GM19239 (cell line): ENCODE measurements at regions not wholly inside any gene's neighbourhood (a gene's known extent, or its start where the extent isn't known, plus 50 kb on each side); places are given as distances from the start of the nearest gene placed in this dataset.
"Not testable (repeated sequence)": the region's sequence is repeated elsewhere in the genome, so short reads cannot be mapped to it uniquely, and the experiment has no call there.

ENCODE experiments used
- DNase-seq: peaks from one replicate; pipeline ENCODE4 v3.0.0; 2011; ENCODE audit warnings: low spot score; ENCODE audit not compliant: insufficient read length
- FAIRE-seq: peaks from 2 replicates; lab custom pipeline; 2011; peaks lifted over from hg19 to GRCh38; lab: Jason Lieb, UNC

- DNase-seq (no peak), FAIRE-seq (no peak)
Measured at GRCh38 chr5:105670596-105670995, 2000.1 kb downstream of the EFNA5 start.

GRCh38 chr5:105663671-105664070 is 2007.1 kb downstream of the EFNA5 start:
- FAIRE-seq (no peak), DNase-seq (no peak)

- FAIRE-seq (no peak), DNase-seq (no peak)
Measured at GRCh38 chr5:105659396-105659795, 2011.3 kb downstream of the EFNA5 start.

- no peak for DNase-seq
- no peak for FAIRE-seq
Measured at GRCh38 chr5:105640328-105640727, 2030.4 kb downstream of the EFNA5 start.

- DNase-seq, result no peak
- FAIRE-seq, result no peak
Measured at GRCh38 chr5:105639511-105639910, 2031.2 kb downstream of the EFNA5 start.

GRCh38 chr5:105639068-105639467 is 2031.7 kb downstream of the EFNA5 start:
- FAIRE-seq (no peak), DNase-seq (no peak)

- DNase-seq, result no peak
- no peak for FAIRE-seq
Measured at GRCh38 chr5:105638437-105638836, 2032.3 kb downstream of the EFNA5 start.

- FAIRE-seq, result no peak
- no peak for DNase-seq
Measured at GRCh38 chr5:105632043-105632442, 2038.7 kb downstream of the EFNA5 start.

- FAIRE-seq, result no peak
- no peak for DNase-seq
Measured at GRCh38 chr5:105630803-105631202, 2039.9 kb downstream of the EFNA5 start.

GRCh38 chr5:105619725-105620124 is 2051.0 kb downstream of the EFNA5 start:
- DNase-seq (no peak), FAIRE-seq (no peak)

- DNase-seq (no peak), FAIRE-seq (no peak)
Measured at GRCh38 chr5:105617436-105618215, 2053.1 kb downstream of the EFNA5 start.

- DNase-seq (no peak), FAIRE-seq (no peak)
Measured at GRCh38 chr5:105616599-105616998, 2054.0 kb upstream of the NUDT12 start.

GRCh38 chr5:105602406-105602805 is 2039.8 kb upstream of the NUDT12 start:
- peak; percentile 56 for FAIRE-seq
- not testable (repeated sequence) for DNase-seq

GRCh38 chr5:105593011-105593760 is 2030.6 kb upstream of the NUDT12 start:
- FAIRE-seq, result no peak
- DNase-seq, result no peak

GRCh38 chr5:105587963-105588662 is 2025.5 kb upstream of the NUDT12 start:
- FAIRE-seq (no peak), DNase-seq (no peak)

GRCh38 chr5:105581988-105582690 is 2019.5 kb upstream of the NUDT12 start:
- no peak for DNase-seq
- FAIRE-seq, result no peak

GRCh38 chr5:105573575-105573974 is 2011.0 kb upstream of the NUDT12 start:
- DNase-seq, result no peak
- no peak for FAIRE-seq

- FAIRE-seq, result no peak
- DNase-seq, result no peak
Measured at GRCh38 chr5:105565531-105565930, 2002.9 kb upstream of the NUDT12 start.

- DNase-seq (no peak), FAIRE-seq (no peak)
Measured at GRCh38 chr5:105563842-105564241, 2001.3 kb upstream of the NUDT12 start.

GRCh38 chr5:105554568-105555169 is 1992.1 kb upstream of the NUDT12 start:
- FAIRE-seq (no peak), DNase-seq (no peak)
